Stimulated activated CD8-positive, alpha-beta memory T cell treated with anti-CD3 and anti-CD28 coated beads, Interleukin-7, amount 100 ng/mL, for 48 hours (primary cell): ENCODE measurements at regions not wholly inside any gene's neighbourhood (a gene's known extent, or its start where the extent isn't known, plus 50 kb on each side); places are given as distances from the start of the nearest gene placed in this dataset.

Source experiments
- DNase-seq, 2 donors: peaks; one replicate each; pipeline ENCODE4 v3.0.0-alpha.2; 2020; ENCODE audit warnings: low read depth in 1 of 2; ENCODE audit errors: extremely low read depth in 1 of 2

DNA sequence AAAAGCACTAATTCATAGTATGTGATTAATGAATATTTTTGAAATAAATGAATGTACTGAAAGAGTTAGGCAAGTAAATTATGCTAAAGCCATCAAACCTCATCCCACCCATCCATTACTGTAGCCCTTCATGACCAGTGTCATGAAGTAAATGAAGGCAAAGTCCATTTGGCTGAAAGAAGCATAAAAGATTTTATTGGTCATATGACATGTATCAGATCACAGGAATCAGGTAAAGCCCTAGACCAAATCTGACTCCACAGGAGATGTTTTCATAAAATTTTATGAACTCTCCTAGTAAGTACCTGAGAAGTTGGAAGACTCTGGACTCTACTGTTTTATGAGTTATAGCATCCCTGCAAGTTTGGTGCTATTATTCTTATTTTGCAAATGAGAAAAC lies 213.5 kb downstream of the TMEM114 start:
- DNase-seq, result no peak

DNA sequence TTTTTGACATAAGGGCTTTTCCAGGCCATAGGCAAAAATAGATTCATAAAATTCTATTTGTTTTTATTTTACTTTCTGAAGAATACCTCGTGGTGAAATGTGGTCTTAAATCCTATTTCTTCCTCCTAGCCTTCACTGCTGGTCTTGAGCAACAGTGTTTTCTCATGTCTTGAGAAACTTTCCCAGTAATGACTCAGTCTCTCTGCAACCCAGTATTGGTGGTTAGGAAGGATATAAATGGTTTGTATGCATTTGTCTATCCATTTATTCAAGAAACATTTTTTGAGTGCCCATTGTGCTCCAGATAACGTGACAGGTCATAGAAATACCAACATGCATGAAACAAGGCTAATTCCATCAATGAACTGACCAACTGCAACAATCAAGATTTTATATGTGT lies 213.9 kb downstream of the TMEM114 start:
- no peak for DNase-seq

DNA sequence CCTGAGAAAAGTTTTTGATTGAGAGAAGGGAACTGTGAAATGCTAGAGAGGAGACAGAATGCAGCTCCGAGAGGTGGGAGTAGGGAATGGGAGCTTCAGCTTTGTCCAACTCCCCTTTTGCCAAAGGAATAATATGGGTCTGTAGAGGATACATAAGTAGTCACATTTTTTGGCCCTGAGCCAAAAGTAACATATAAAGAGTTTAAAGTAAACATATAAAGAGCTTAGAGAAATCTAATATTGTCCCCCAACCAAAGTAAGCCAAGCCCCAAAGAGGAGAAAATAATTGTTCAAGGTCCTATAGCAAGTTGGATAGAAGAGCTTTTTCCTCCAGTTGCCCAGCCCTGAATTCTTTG lies 215.1 kb downstream of the TMEM114 start:
- DNase-seq, result no peak

DNA sequence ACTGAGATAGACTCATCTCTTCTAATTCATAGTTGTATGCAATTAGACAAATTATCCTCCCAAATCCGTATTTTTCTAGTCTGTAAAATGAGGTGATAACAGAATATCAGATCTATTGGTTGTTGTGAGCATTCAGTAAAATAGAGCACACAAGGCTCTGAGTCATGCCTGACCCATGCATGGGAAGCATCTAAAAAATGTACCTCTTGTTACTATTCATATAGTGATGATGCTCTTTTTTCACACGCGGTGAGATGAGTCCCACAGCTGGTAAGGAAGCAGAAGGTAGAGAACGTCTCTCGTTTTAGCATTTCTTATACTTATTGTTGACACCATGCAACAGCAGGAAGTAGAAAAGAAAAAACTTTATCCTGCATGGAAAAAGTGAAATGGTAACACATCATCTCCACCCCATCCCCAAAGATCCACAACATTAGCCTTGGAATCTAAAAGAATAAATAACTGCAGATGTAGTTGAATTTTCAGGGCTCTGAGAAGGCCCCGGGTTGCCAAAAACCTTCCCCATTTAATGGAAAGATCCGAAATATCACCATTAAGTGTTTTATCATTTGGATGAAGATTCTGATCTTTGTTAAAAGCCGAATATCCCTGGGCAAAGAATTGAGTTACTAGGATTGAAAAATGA lies 215.6 kb downstream of the TMEM114 start:
- DNase-seq, result no peak

DNA sequence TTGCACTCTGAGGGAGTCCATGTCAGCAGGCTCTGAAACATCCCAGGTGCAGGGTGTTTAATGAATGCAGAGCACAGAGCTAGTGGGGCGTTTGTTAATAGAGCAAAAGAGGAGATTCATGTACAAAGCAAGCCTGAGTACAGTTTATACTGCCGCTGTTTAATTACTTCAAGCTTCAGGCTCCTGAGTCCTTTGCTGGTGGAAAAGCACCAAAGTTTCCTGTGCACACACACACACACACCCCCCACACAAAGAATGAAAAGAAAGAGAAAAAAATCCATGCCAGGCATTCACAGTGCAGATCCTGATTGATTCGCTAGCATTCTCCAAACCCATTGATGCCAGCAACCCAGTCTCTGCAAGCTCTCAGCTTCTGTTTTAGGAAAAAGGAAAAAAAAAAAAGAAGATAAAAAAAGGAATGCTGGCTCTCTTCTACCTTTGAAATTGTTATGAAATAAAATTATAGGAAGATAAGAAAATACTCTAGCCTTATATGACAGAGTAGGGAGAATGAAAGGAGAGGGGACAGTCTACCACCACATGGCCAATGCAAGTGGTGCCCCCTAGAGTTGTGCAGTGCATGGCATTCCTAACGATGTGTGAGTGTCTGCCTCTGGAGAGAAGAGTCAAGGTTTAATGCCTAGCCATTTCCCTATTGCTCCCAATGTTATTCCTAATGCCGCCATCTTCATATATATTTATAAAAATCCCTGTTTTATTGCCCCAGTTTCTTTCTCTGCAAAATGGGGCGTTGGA lies 216.5 kb downstream of the TMEM114 start:
- no peak for DNase-seq

DNA sequence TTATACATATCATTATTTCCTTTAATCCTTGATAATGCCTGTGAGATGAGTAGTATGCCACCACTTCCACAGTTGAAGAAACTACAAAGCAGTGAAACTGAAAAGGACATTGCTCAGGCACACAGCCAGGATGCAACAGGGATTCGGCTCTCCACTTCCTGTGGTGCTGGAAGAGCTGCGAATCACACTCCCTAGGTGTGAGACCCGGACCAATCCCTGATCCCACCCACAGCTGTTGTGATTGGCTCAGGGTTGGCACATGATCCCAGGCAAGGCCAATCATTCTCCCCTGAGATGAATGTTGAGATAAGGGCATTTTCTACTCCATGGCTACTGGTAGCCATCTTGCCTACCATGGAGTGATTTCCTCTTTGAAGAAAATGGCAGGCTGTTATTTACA lies 218.2 kb downstream of the TMEM114 start:
- DNase-seq, result no peak

DNA sequence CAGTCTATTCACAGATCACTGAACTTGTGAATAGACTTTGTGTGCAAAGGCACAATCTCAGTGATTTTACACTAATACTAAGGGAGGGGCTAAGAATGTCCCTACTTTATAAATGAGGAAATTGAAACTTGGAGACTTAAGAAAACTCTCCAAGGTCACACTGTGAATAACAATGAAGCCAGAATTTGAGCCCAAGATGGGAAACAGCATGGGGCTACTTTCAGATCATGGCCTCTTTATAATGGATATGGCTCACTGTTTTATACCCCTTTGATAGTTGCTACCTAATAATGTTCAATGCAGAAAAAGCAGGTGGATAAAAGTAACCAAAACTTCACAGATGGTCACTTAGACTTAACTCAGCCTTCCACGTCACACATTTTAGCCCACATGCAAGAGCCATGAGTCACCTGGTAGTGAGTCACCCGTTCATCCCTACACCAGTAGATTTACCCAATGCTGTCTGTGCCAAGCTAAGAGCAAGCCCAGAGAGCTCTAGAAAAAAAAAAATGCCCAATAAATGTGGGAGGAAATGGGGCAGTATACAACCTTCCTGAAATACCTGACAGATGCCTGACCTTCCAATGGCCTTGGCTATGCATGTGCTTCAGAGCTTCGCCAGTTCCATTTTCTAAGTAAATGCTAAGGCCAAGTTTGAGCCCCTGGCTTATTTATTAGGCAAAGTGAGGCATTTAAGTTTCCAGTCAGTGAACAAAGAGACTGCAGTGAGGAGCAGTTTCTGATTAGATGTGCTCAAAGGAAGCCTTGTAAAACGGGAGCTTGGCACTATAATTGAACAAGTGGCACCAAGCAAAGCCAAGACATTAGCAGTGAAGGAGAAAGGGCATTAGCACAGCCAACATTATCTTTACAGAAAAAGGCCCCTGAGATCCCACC lies 219.7 kb downstream of the TMEM114 start:
- DNase-seq, result no peak

DNA sequence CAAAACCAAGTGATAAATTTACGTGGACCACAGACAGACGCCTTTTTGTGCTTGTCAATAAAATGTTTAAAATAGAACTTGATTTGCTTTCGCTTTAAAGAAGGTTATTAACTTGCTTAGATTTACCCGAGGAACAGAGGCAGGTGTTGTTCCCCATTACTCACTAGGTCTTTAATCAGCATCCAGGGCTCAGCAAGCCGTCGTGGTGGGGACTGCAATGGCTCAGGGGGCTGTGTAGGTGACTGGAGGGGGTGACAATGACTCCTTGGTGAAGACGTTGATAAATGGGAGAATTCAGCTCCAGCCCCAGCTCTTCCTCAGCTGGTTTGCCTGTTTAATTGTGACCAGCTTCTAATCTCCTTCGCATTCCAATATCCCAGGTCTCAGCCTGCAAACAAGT lies 231.4 kb downstream of the TMEM114 start:
- no peak for DNase-seq

DNA sequence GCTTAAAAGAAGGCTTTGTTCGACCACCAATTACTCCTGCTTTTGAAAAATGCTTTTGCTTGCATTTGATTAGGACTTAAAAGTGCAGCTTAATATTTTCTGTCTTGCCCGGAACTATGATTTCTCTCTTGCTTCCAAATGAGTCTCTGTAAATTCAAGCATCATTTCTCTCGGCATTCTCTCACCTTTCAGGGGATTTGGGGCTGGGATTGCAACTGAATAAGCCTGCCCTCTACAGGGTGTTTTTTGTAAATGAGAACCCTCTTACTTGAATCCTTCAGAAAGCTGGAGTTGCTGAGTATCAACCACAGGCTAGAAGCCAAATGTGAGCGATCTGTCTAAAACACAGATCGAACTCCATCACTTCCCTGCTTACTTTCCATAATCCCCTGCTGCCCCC lies 234.6 kb downstream of the TMEM114 start:
- DNase-seq, result no peak

DNA sequence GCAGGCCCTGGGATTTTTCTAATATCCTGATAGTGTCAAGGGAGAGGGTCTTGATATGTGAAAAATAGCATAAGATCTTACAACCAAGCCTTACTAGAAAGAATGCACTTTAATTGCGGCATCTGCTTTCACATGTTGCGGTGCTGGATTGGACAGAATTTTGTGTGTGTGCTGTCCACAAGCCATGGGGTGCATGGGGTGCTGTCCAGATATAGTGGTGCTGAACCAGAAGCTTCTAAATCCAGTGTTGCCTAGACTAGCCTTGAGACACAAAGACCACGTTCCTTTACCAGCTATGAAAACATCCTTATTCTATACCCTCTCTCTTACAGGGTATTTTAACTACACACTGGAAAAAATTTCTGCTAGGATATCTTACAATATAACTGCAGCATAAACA lies 244.0 kb downstream of the TMEM114 start:
- DNase-seq, result no peak

DNA sequence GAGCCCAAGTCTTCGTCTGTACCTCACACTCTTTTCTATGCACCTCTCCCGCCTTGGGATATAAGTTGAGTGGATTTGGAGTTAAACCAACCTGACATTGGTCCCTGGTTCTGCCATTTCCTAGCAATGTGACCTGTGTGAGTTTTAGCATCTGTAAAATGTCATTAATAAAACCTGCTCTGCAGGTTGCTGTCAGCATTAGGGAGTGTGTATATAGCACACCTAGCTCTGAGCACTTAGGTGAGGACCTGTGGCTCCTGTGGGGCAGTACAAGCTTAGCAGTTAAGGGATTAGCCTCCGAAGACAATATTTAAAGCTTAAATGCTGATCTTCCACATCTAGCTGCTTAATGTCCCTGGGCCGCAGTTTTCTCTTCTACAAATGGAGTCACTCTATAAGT lies 248.0 kb downstream of the TMEM114 start:
- no peak for DNase-seq

DNA sequence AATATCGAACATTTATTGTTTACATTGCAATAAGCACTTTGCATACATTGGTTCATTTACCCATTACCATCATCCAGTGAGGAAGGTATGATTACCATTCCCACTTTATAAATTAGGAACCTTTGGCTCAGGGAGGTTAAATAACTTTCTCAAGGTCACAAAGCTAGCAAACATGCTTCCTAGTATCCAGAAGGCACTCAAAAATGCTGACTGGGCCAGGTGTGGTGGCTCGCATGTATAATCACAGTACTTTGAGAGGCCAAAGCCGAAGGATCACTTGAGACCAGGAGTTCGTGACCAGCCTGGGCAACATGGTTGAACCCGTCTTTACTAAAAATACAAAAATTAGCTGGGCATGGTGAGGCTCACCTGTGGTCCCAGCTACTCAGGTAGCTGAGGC lies 259.6 kb downstream of the TMEM114 start:
- DNase-seq, result no peak

DNA sequence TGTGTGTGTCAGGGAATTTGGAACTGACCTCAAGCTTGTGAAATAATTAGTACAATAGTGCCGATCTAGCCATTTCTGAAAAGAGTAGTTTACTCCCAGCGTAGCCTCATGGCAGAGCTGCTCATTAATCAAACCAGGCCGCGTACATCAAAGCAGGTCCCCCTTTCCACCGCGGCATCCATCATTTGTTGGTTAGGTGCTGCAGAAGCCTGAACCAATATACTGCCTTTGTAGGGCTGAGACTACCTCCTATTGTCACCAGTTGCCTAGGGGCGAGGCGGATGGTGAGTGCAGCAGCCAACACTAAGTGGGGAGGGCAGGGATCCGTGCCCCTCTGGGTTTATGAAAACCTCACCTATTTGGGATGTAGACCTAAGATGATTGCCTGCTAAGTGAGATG lies 264.1 kb downstream of the TMEM114 start:
- DNase-seq, result no peak

DNA sequence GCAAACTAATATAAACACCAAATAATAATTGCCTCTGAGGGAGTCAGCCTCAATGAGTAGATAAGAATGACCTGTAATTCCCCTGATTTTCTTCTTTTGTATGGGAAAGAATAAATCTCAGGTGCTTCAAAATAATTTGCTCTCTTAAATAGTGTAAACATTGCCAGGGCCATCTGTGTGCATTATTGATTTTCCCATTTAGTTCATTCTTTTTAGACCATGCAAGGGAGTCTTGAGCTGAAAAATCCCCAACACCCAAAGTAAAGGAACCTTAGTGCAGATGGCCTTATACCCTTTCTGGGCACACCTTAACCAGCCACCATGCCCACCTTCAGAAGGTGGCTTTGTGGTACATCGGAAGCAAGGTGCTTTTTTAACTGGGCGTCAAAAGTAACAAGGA lies 267.2 kb downstream of the TMEM114 start:
- DNase-seq, result no peak

DNA sequence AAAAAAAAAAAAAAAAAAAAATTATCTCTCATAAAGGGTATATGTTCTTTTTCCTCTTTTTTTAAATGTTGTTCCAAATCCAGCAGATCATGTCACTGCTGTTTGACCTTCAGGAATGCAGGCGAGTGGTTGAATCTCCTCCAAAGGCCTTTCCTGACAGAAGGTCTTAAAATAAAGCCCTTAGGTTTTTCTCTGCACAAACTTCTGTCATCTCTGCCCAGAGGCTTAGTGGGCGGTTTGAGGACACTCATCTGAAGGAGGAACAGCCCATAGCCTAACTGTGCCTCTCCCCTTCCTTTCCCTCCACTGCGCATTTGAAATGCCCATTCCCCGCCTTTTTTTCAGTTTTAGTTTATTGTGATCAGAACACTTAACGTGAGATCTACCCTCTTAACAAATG lies 270.2 kb downstream of the TMEM114 start:
- DNase-seq, result no peak

DNA sequence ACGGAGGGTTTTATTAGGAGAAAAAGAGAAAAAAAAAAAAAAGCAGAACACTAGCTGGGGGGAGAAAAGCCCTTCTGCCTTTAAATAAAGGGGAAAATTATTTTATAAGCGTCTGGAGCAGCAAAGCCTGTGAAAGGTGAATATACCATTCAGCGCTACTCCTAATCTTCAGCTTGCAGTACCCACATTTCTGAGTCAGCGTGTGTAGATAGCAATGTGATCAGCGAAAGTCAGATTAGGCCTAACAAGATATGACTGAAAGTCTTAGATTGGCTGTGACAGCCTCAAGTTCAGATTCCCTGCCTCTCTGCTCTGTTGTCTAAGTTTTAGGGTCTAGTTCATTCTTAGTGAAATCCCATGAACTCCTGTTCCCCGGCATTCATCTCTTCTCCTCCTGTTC lies 279.5 kb downstream of the TMEM114 start:
- no peak for DNase-seq

DNA sequence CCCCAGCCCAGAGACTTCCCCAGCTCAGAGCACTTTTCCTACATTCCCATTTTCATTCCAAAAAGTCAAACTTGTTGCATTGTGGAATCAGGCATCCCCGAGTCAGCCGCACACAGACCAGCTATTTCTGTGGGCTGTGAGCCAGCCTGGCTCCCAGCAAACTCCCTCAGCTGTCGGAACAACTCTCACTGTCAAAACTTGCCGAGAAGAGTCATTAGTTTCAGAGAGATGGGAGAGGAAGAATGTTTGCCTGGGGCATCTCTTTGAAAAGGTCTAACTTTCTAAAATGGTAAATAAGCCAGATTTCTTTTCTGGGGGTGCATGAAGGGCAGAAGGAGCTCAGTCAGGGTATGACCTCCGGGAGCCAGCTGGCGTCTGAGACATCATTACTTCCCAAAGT lies 280.0 kb downstream of the TMEM114 start:
- no peak for DNase-seq

DNA sequence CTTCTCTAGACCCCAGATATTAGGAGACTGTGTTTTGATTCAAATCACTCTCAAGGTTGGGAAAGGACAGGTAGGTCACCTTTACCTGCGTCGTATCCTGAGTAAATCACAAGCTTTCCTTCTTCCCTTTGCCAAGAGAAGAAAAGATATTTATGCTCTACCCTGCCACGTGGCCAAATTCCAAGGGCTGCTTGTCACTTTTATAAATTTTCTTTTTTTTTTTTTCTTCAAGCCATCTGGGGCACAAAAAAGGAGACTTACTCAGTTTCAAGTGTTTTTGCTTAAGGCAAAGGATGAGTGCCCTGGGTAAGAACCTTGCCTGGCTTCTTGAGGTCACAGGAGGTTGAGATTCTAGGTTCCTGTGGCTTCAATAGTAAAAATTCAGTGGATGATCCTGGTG lies 285.1 kb downstream of the TMEM114 start:
- DNase-seq, result no peak

DNA sequence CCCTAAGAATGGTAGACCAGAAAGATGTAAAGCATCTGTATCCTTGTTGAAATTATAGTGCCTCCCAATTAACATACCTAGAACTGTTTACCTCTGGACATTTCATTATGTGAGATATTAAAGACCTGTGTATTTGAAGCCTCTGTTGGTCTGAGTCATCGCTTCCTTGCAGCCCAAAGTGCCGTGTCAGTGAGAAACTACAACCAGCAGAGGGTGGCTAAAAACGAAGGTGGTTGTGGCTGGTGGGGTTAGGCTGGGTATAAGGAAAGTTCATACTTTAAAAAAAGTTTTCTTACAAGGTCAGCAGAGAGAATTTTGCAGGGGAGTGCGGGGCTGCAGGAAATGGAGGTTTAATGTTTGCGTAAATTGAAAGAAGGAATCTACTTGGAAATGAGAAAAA lies 290.7 kb downstream of the TMEM114 start:
- no peak for DNase-seq

DNA sequence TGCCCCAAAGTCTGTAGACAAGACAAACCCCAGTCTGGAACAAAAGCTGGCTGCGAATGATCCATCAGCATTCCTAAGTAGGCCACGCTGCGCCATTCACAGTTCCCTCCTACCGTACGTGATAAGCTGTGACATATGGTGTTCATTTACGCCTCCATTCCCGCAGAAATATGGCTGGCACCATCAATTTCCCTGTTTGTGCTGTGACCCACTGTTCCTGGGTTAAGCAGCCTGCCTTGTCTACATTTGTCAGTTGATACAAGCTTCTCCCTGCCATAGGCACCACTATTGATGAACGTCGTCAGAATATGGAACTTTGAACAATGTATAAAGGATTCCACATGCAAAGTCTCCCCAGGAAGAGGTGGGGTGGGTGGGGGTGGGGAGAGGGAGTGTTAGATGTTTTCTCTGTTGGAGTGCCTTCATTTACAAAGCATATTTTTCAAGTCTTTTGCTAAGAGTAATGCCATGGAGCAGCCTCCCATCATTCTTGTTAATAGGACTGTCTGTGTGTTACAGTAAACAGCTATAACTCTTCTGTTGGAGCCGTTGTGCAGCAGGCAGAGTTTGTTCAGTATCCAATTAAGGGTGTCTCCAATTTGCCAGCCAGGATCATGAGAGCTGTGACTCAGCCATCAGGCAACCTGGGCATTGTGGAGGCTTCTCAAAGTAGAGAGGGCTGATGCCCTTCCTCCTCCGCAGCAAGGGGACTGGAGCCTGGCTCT lies 294.6 kb downstream of the TMEM114 start:
- no peak for DNase-seq

DNA sequence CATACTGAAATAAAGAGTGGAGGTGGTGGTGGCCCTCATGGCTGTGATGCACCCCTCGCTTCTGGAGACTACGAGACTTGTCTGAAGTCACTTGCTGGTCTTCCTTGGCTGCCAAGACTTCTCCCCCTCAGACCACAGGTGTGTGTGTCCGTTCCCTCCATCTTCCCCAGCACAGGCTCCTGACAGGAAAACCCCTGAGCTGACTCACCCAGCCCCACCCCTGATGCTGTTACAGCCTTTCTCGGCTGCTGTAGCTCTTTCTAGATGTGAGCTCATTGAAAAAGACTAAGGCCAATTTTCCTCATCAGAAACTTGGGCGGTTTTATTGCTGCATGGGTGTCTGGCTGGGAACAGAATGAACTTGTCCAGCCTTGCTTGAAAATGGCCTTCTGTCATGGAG lies 296.9 kb downstream of the TMEM114 start:
- DNase-seq, result no peak
